Transverse colon (tissue), 4 donors: ENCODE measurements at regions not wholly inside any gene's neighbourhood (a gene's known extent, or its start where the extent isn't known, plus 50 kb on each side); places are given as distances from the start of the nearest gene placed in this dataset.
"Not testable (repeated sequence)": the region's sequence is repeated elsewhere in the genome, so short reads cannot be mapped to it uniquely, and the experiment has no call there.

Experiments
- DNase-seq: peaks from one replicate; pipeline ENCODE4 v3.0.0-alpha.2; 2019
- H3K27ac ChIP-seq, 4 donors: fragments of 200-600 bp; sonication (generic); 2 replicates each; pipeline ENCODE4 v1.5.1; 2016 to 2018; ENCODE audit warnings: inconsistent platforms in 4 of 4
- H3K27me3 ChIP-seq: fragments of 200-600 bp; sonication (generic); 2 replicates; pipeline ENCODE4 v1.5.1; 2017; ENCODE audit warnings: inconsistent platforms
- H3K36me3 ChIP-seq, 4 donors: fragments of 200-600 bp; sonication (generic); 2 replicates each; pipeline ENCODE4 v1.5.1; 2017 to 2019; ENCODE audit warnings: inconsistent platforms in 4 of 4
- H3K4me1 ChIP-seq, 4 donors: fragments of 200-600 bp; sonication (generic); 2 replicates each; pipeline ENCODE4 v1.5.1; 2017 to 2020; ENCODE audit warnings: inconsistent platforms in 4 of 4
- H3K4me3 ChIP-seq, 4 donors: fragments of 200-600 bp; sonication (generic); 1 replicate in 1 of 4; 2 replicates in 3 of 4; pipeline versions ENCODE4 v1.5.1 to v1.6.1; 2017 to 2019; ENCODE audit warnings: inconsistent platforms in 4 of 4
- H3K9me3 ChIP-seq, 2 donors: fragments of 200-600 bp; sonication (generic); 2 replicates each; pipeline ENCODE4 v1.5.1; 2017 to 2019; ENCODE audit warnings: inconsistent platforms in 2 of 2
- EP300 ChIP-seq: sonication (generic); formaldehyde crosslinking; IDR thresholded peaks from one replicate; pipeline ENCODE4 v1.6.1; 2017; ENCODE audit warnings: antibody characterized with exemption, low read depth
- POLR2A ChIP-seq: fragments of 450-650 bp; IDR thresholded peaks from one replicate; pipeline ENCODE4 v1.6.1; 2016; ENCODE audit warnings: antibody characterized with exemption, mild to moderate bottlenecking, moderate library complexity
- POLR2AphosphoS5 ChIP-seq, 3 donors: sonication (generic); formaldehyde crosslinking; IDR thresholded peaks; one replicate each; pipeline ENCODE4 v1.6.1; 2016; ENCODE audit warnings: antibody characterized with exemption in 3 of 3
- WGBS, 2 donors: methylation state at CpG; one replicate each; pipeline ENCODE4 v1.1.5; 2018; ENCODE audit warnings: low coverage in 1 of 2; 5-methylcytosine and 5-hydroxymethylcytosine counted together
- in situ Hi-C, 4 donors: fragments of 200-750 bp; cut with MboI; loops; one replicate each; pipeline versions ENCODE4 v1.15.0 to v1.15.1; 2017; ENCODE audit warnings: low sequenced_read_pairs in 3 of 4, low pct_ligation_motif_present in 1 of 4, low pct_unique_long_range_greater_than_20kb in 1 of 4
- intact Hi-C: fragments of 100-400 bp; cut with DNase I; formaldehyde crosslinking; loops from one replicate; pipeline ENCODE4 v1.15.1; 2023; ENCODE audit warnings: low total_unique reads
- TF ChIP-seq, protein P1 (sequence below), 5 experiments: fragments of 200-600 bp in 3 of 5; fragments of 450-650 bp in 2 of 5; sonication (generic) in 3 of 5; IDR thresholded peaks; 1 replicate in 2 of 5; 2 replicates in 3 of 5; pipeline ENCODE4 v1.5.1; 2016 to 2017; ENCODE audit warnings: antibody characterized with exemption in 5 of 5, inconsistent platforms in 3 of 5, mild to moderate bottlenecking in 2 of 5, moderate library complexity in 1 of 5

DNA sequence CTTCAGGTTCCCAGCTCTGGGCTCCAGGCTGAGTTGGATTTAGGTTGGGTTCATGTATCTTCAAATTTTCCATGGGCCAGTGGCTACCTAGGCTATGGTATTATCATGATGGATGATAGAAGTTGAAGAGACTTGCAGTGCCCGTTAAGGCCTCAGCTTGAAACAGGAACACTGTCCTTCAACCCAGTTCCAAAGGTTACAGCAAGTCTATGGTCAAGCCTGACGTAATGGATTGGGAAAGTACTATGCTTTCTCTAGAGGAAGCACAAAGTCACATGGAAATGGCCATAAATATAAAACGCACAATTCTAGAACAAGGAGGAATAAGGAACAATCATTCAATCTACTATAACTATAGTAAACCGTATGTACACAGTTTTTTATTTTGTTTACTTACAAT is 593.2 kb downstream of the ZEB2 start:
- H3K27ac ChIP-seq: no peak overlapping the region
- no peaks in the 10 kb centered on the region for H3K36me3 ChIP-seq
- in situ Hi-C loops (loop anchor here in 2 of 4 donors (25.0 kb wide), 1 partner anchor 586 kb away; the partner anchor contains the start of gene ZEB2 (in 2 of the 2)), intact Hi-C loops (no loop called here)
- TF ChIP-seq POLR2A (no peak), POLR2AphosphoS5 (IDR thresholded peaks at IDR 0.05) (no peak), EP300 (no peak)
- TF ChIP-seq, protein P1, sequence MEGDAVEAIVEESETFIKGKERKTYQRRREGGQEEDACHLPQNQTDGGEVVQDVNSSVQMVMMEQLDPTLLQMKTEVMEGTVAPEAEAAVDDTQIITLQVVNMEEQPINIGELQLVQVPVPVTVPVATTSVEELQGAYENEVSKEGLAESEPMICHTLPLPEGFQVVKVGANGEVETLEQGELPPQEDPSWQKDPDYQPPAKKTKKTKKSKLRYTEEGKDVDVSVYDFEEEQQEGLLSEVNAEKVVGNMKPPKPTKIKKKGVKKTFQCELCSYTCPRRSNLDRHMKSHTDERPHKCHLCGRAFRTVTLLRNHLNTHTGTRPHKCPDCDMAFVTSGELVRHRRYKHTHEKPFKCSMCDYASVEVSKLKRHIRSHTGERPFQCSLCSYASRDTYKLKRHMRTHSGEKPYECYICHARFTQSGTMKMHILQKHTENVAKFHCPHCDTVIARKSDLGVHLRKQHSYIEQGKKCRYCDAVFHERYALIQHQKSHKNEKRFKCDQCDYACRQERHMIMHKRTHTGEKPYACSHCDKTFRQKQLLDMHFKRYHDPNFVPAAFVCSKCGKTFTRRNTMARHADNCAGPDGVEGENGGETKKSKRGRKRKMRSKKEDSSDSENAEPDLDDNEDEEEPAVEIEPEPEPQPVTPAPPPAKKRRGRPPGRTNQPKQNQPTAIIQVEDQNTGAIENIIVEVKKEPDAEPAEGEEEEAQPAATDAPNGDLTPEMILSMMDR (IDR thresholded peaks at IDR 0.05): no peak
- no peaks in the 10 kb centered on the region for H3K9me3 ChIP-seq
- no peak overlapping the region for H3K4me3 ChIP-seq
- H3K4me1 ChIP-seq: no peaks in the 10 kb centered on the region
- 53 to 70% methylated on average over 4 of the region's 4 CpGs for WGBS, 2 donors
- H3K27me3 ChIP-seq: no peaks in the 10 kb centered on the region
- DNase-seq: no peak

DNA sequence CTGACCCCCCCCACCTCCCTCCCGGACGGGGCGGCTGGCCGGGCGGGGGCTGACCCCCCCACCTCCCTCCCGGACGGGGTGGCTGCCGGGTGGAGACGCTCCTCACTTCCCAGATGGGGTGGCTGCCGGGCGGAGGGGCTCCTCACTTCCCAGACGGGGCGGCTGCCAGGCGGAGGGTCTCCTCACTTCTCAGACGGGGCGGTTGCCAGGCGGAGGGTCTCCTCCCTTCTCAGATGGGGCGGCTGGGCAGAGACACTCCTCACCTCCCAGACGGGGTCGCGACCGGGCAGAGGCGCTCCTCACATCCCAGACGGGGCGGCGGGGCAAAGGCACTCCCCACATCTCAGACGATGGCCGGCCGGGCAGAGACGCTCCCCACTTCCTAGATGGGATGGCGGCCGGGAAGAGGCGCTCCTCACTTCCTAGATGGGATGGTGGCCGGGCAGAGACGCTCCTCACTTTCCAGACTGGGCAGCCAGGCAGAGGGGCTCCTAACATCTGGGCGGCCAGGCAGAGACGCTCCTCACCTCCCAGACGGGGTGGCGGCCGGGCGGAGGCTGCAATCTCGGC is 597.6 kb downstream of the ZEB2 start:
- H3K27me3 ChIP-seq, intact Hi-C loops, DNase-seq, H3K27ac ChIP-seq, H3K36me3 ChIP-seq, H3K4me1 ChIP-seq, H3K4me3 ChIP-seq, in situ Hi-C loops: not testable (repeated sequence)
- 89 to 97% methylated on average over 8 to 23 of the region's 42 CpGs for WGBS, 2 donors
- H3K9me3 ChIP-seq: peaks cover 6 to 16% of the 10 kb centered on the region in 2 donors

GRCh38 chr2:143918465-143918989 is 601.4 kb downstream of the ZEB2 start:
- no peak overlapping the region for H3K27ac ChIP-seq
- in situ Hi-C loops: no loop called here
- H3K36me3 ChIP-seq: no peaks in the 10 kb centered on the region
- intact Hi-C loops: no loop called here
- 88% methylated on average over 1 of the region's 1 CpG; no CpG with 5 or more reads in 1 of the 2 donors for WGBS, 2 donors
- TF ChIP-seq, protein P1 (IDR thresholded peaks at IDR 0.05): no peak
- TF ChIP-seq POLR2AphosphoS5 (IDR thresholded peaks at IDR 0.05): no peak
- no peak for TF ChIP-seq POLR2A
- TF ChIP-seq EP300: no peak
- H3K4me3 ChIP-seq: no peak overlapping the region
- H3K4me1 ChIP-seq: no peaks in the 10 kb centered on the region
- no peaks in the 10 kb centered on the region for H3K27me3 ChIP-seq
- no peak for DNase-seq
- peaks cover 6 to 16% of the 10 kb centered on the region in 2 donors for H3K9me3 ChIP-seq

DNA sequence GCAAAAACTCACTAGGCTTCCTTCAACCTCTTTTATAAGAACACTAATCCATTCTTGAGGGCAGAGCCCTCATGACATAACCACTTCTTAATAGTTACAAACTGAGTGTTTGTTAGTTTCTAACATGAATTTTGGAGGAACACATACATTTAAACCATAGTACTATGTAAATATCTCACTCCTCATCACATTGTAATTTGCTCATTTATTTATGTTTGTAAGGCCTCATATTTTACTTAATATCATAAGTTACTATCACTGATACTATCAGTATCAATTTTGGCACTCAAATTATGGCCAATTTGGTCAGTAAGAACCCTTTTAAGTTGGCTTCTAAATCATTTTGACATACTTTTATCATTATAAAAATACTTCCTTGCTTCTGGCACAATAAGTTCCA is 603.1 kb downstream of the ZEB2 start:
- TF ChIP-seq, protein P1 (IDR thresholded peaks at IDR 0.05): no peak
- no peak for TF ChIP-seq EP300
- no peak for TF ChIP-seq POLR2A
- TF ChIP-seq POLR2AphosphoS5 (IDR thresholded peaks at IDR 0.05): no peak
- in situ Hi-C loops: no loop called here
- no peak for DNase-seq
- no peaks in the 10 kb centered on the region for H3K27me3 ChIP-seq
- no peaks in the 10 kb centered on the region for H3K4me1 ChIP-seq
- H3K36me3 ChIP-seq: no peaks in the 10 kb centered on the region
- no peak overlapping the region for H3K27ac ChIP-seq
- H3K9me3 ChIP-seq: peaks cover 6 to 16% of the 10 kb centered on the region in 2 donors
- H3K4me3 ChIP-seq: no peak overlapping the region
- intact Hi-C loops: no loop called here
